Mucosa of descending colon (tissue), 3 donors: ENCODE measurements at regions not wholly inside any gene's neighbourhood (a gene's known extent, or its start where the extent isn't known, plus 50 kb on each side); places are given as distances from the start of the nearest gene placed in this dataset.

Experiments used
- ATAC-seq: fragments of 200-7000 bp; cut with Tn5 transposase; one replicate; pipeline ENCODE4 v1.9.1; 2020; ENCODE audit warnings: mild to moderate bottlenecking, moderate library complexity
- DNase-seq, 3 donors: peaks; one replicate each; pipeline ENCODE4 v3.0.0-alpha.2; 2020
- H3K36me3 ChIP-seq: fragments of 200-600 bp; one replicate; pipeline ENCODE4 v1.8.0; 2021; ENCODE audit warnings: low read depth, mild to moderate bottlenecking
- H3K4me1 ChIP-seq: fragments of 200-600 bp; one replicate; pipeline ENCODE4 v1.8.0; 2021; ENCODE audit warnings: low read depth, mild to moderate bottlenecking
- H3K4me3 ChIP-seq: fragments of 200-600 bp; one replicate; pipeline ENCODE4 v1.8.0; 2021; ENCODE audit warnings: mild to moderate bottlenecking
- H3K9me3 ChIP-seq: fragments of 200-600 bp; one replicate; pipeline ENCODE4 v1.8.0; 2021; ENCODE audit warnings: mild to moderate bottlenecking
- intact Hi-C, 2 donors: fragments of 100-400 bp; cut with DNase I in 1 of 2; cut with micrococcal nuclease in 1 of 2; formaldehyde crosslinking; loops; one replicate each; pipeline versions ENCODE4 v1.11.0 to v1.11.1; 2022; cut with DNase I, micrococcal nuclease
- TF ChIP-seq, protein P1 (sequence below): fragments of 200-600 bp; IDR thresholded peaks from one replicate; pipeline ENCODE4 v1.8.0; 2022; ENCODE audit warnings: antibody characterized with exemption, mild to moderate bottlenecking
- donor health status: DM: no; HTN: no; CAD: no; lungs with moderate emphysema.
- donor health status: DM: no; HTN: no; CAD: no.
- donor health status: DM: no; HTN: yes; CAD: no.

DNA sequence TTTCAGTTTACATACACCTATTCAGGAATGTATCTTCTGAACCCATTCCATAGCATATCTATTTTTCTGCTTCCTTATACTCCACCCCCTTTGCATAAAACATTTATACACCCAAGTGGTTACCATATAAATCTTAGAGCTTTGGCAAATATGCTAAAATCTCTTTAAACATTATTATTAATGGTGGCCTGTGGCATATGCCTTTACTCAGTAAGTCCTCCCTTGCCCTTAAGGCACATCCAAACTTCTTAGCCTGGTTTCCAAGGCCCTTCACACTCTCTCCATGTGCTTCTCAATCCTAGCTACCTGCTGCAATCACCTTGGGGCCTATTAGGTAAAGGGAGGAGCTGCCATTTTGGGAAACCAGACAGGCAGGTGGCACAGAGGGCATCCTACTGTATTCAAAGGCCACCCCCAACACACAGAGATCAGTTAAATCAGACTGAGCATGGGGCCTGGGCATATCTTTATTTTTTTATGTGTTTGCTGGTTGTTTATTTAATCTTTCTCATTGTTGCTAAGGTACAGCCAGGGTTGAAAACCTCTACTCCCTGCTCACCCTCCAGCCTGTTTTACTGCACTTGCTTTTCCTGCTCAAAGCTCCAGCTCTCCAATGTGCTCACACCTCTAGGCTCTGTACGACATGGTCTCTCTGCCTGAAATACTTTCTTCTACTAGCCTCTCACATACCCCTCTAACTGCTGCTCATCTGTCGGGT is 242.8 kb upstream of the HNRNPA3 start:
- ATAC-seq (no peak), DNase-seq (no peak)
- Histone ChIP-seq H3K9me3 (no peaks in the 10 kb centered on the region), H3K4me3 (no peak overlapping the region), H3K36me3 (no peaks in the 10 kb centered on the region), H3K4me1 (no peaks in the 10 kb centered on the region)
- TF ChIP-seq, protein P1, sequence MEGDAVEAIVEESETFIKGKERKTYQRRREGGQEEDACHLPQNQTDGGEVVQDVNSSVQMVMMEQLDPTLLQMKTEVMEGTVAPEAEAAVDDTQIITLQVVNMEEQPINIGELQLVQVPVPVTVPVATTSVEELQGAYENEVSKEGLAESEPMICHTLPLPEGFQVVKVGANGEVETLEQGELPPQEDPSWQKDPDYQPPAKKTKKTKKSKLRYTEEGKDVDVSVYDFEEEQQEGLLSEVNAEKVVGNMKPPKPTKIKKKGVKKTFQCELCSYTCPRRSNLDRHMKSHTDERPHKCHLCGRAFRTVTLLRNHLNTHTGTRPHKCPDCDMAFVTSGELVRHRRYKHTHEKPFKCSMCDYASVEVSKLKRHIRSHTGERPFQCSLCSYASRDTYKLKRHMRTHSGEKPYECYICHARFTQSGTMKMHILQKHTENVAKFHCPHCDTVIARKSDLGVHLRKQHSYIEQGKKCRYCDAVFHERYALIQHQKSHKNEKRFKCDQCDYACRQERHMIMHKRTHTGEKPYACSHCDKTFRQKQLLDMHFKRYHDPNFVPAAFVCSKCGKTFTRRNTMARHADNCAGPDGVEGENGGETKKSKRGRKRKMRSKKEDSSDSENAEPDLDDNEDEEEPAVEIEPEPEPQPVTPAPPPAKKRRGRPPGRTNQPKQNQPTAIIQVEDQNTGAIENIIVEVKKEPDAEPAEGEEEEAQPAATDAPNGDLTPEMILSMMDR = no peak
- intact Hi-C loops = no loop called here

DNA sequence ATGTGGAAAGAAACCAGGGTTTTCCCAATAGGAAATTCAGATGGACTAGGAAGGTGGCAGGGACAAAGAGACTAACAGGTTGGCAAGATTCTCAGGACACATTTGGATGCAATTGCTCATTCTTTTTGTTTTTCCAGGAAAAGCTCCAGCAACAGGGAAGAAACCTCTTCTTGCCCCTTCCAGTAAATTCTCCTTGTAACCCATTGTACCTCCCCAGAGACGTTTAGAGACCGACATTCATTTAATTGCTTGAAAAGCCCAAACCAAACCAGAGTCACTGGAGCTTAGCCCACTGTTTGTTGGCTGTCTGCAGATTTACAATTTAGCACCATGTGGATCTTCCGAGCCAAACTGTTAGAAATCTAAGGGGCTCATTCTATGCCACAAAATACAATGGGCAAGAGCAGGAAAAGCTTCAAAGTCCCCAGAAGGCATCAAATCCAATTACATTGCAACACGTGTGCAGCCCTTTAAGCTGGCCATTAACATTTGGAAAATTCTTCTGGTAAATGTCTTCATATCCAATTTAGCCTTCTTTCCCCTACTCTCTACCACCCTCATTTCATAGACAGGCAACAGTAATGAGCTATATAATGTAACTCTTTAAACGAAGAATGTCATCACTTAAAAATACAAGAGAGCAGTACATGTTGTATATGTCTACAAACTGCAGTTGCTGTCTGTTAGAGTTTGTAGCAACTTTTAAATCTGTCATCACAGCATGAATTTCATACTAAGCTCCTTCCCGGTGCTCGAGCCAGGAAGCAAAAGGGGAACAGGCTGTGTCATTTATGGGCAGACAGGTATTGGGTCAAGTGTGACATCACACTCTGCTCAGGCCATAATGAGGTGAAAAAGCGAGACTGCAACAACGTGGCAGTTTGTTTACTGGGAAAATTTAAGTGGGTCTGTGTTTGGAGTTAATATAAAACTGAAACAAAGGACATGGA is 235.6 kb upstream of the HNRNPA3 start:
- intact Hi-C loops = no loop called here

DNA sequence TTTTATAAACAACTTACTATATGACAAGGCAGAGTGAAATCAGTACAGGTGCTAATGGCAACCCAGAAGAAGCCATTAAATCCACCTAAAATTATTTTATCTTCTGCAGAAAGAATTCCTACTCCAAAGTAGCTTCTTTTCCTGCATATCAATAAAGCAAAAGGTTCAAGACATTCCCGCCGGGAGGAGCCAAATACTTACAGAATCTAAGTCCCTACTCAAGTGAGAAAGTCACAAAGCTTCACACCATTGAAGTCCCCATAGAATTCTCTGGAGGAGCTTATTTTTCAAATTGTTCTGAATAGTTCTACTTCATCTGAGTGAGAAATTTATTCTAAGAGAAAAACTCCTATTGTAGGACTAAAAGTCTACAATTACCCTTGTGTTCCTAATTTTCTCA is 233.7 kb upstream of the HNRNPA3 start:
- DNase-seq (no peak), ATAC-seq (no peak)
- no peaks in the 10 kb centered on the region for H3K36me3 ChIP-seq
- H3K4me1 ChIP-seq = no peaks in the 10 kb centered on the region
- H3K9me3 ChIP-seq = no peaks in the 10 kb centered on the region
- TF ChIP-seq, protein P1 = no peak
- no peak overlapping the region for H3K4me3 ChIP-seq
- intact Hi-C loops = no loop called here

More for the DNA sequence above, 235.6 kb upstream of the HNRNPA3 start:
- ATAC-seq = no peak
- Histone ChIP-seq H3K4me1 (no peaks in the 10 kb centered on the region), H3K9me3 (no peaks in the 10 kb centered on the region), H3K4me3 (no peak overlapping the region), H3K36me3 (no peaks in the 10 kb centered on the region)
- no peak for DNase-seq
- TF ChIP-seq, protein P1 = no peak

DNA sequence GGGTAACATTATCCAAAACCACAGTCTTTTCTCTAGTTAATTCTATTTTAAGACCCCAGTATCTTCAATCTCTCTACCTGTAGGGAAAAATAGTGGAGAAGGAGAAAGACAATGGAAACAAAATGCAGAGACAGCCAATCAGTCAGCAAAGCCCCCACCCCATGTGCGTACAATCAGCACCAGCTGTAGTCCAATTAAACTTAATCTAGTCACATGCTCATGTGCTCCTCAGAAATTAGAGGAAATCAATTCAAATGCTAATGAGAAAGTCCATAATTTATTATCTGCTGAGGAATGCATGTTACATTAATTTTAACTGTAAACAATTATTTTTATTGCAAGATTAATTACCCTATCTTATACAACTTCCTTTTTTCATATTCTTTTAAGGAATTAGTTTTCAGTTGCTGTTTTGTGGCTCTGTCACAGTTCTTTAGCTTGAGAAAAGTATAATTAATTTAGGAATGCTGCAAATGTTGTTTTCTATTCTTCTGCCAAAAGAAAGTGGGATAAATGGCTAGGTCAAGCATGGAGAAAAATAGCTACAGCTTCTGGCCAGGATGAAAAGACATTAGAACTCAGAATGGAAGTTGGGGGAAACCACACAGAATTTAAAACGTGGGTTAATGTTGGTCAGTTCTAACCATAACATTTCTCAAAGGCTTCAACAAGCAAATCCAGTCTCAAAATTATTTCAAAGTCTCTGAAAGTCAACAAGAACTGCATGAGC is 232.4 kb upstream of the HNRNPA3 start:
- DNase-seq (no peak), ATAC-seq (no peak)
- TF ChIP-seq, protein P1 = no peak
- Histone ChIP-seq H3K36me3 (no peaks in the 10 kb centered on the region), H3K4me3 (no peak overlapping the region), H3K4me1 (no peaks in the 10 kb centered on the region), H3K9me3 (no peaks in the 10 kb centered on the region)
- intact Hi-C loops = no loop called here

DNA sequence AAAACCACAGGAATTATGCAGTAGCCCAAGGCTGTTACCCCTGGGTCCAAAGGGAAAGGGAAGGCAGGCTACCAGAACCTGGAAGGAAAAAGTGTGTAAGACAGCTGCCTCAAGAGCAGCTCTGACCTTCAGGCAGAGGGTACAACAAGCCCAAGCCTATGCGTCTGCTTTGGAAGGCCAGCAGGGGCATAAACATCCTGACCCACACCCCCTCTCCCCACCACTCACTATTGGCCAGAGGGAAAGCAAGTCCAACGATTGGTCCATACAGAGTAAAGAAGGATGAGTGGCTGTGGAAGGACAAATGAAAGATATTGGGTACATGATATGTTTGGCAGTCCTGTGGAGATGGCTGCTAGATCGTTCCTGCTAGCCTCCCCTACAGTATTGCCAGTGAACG is 227.6 kb upstream of the HNRNPA3 start:
- H3K4me1 ChIP-seq = no peaks in the 10 kb centered on the region
- H3K36me3 ChIP-seq = no peaks in the 10 kb centered on the region
- intact Hi-C loops = no loop called here
- no peaks in the 10 kb centered on the region for H3K9me3 ChIP-seq
- ATAC-seq (no peak), DNase-seq (no peak)
- TF ChIP-seq, protein P1 = no peak
- H3K4me3 ChIP-seq = no peak overlapping the region
